ENCODE measurements at regions not wholly inside any gene's neighbourhood (a gene's known extent, or its start where the extent isn't known, plus 50 kb on each side); places are given as distances from the start of the nearest gene placed in this dataset.

- H3K36me3 Mint-ChIP-seq, result peaks cover 34% of the 10 kb centered on the region
- no peaks in the 10 kb centered on the region for H3K27me3 Mint-ChIP-seq
- no peak overlapping the region for H3K27ac Mint-ChIP-seq
- no peak overlapping the region for H3K4me3 Mint-ChIP-seq
- peaks cover 15% of the 10 kb centered on the region for H3K4me1 Mint-ChIP-seq
- CTCF ChIA-PET, result no interaction called here
- DNase-seq, result no peak
- H3K9me3 Mint-ChIP-seq, result peaks cover 31% of the 10 kb centered on the region
Measured at GRCh38 chr4:123043793-123044425, 121.5 kb upstream of the NUDT6 start.

- CTCF ChIA-PET, result no interaction called here
- Mint-ChIP-seq H3K4me3 (no peak overlapping the region), H3K9me3 (peaks cover 31% of the 10 kb centered on the region), H3K27ac (no peak overlapping the region), H3K27me3 (no peaks in the 10 kb centered on the region), H3K4me1 (peaks cover 15% of the 10 kb centered on the region), H3K36me3 (peaks cover 34% of the 10 kb centered on the region)
- no peak for DNase-seq
Measured at GRCh38 chr4:123046096-123046495, 123.7 kb upstream of the NUDT6 start.

DNA sequence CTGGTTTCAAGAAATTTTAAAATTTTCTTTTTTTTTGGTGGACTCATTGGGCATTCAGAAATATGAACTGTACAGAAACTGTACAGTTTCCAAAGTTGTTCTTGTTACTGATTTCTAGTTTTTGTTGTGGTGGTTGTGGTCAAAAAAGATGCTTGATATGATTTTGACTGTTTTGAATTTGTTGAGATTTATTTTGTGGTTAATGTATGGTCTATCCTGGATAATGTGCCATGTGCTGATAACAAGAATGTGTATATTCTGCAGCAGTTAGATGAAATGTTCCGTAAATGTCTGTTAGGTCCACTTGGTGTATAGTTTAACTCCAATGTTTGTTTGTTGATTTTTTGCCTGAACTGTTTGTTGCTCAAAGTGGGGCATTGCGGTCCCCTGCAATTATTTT is 127.6 kb upstream of the NUDT6 start:
- H3K9me3 Mint-ChIP-seq, result peaks cover 26% of the 10 kb centered on the region
- no peak for DNase-seq

GRCh38 chr4:123052007-123052406 is 129.6 kb upstream of the NUDT6 start:
- Mint-ChIP-seq H3K4me3 (no peak overlapping the region), H3K4me1 (no peaks in the 10 kb centered on the region), H3K36me3 (peaks cover 29% of the 10 kb centered on the region), H3K9me3 (peaks cover 20% of the 10 kb centered on the region), H3K27me3 (no peaks in the 10 kb centered on the region), H3K27ac (no peak overlapping the region)
- DNase-seq, result no peak
- CTCF ChIA-PET, result no interaction called here

More for the DNA sequence above, 127.6 kb upstream of the NUDT6 start:
- H3K4me3 Mint-ChIP-seq, result no peak overlapping the region
- H3K27me3 Mint-ChIP-seq, result no peaks in the 10 kb centered on the region
- CTCF ChIA-PET, result no interaction called here
- H3K4me1 Mint-ChIP-seq, result no peaks in the 10 kb centered on the region
- H3K27ac Mint-ChIP-seq, result no peak overlapping the region
- peaks cover 32% of the 10 kb centered on the region for H3K36me3 Mint-ChIP-seq

DNA sequence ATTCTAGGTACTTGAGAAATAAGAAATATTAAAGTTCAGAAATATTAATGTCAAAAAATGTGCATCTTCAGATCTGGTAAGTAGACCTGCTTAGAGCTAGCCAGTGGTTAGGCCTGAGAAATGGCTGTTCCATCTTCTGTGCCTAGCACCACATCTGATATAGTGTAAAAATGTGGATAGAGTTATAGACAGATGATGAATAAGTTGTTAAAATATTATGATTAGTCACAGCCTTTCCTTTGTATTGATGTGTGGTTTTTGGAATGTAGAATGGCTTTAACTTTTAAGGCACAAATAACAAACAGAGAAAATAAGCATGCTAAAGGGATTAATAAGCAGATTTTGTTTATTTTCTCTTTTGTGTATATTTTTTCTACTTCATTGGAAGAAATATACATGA is 133.5 kb upstream of the NUDT6 start:
- H3K9me3 Mint-ChIP-seq, result peaks cover 23% of the 10 kb centered on the region
- H3K4me3 Mint-ChIP-seq, result no peak overlapping the region
- no peaks in the 10 kb centered on the region for H3K27me3 Mint-ChIP-seq
- DNase-seq, result no peak
- peaks cover 48% of the 10 kb centered on the region for H3K36me3 Mint-ChIP-seq
- no peaks in the 10 kb centered on the region for H3K4me1 Mint-ChIP-seq
- H3K27ac Mint-ChIP-seq, result no peak overlapping the region
- CTCF ChIA-PET, result no interaction called here

DNA sequence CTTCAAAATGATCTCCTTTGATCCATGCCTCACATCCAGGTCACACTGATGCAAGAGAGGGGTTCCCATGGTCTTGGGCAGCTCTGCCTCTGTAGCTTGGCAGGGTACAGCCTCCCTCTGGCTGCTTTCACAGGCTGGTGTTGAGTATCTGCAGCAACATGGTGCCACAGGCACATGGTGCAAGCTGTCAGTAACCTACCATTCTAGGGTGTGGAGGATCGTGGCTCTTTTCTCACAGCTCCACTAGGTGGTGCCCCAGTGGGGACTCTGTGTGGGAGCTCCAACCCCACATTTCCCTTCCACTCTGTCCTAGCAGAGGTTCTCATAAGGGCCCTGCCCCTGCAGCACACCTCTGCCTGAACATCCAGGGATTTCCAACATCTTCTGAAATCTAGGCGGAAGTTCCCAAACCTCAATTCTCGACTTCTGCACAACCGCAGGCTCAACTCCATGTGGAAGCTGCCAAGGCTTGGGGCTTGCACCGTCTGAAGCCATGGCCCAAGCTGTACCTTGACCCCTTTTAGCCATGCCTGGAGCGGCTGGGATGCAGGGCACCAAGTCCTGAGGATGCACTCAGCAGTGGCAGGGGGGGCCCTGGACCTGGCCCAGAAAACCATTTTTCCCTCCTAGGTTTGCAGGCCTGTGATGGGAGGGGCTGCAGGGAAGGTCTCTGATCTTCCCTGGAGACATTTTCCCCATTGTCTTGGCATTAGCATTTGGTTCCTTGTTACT is 137.8 kb upstream of the NUDT6 start:
- no peaks in the 10 kb centered on the region for H3K27me3 Mint-ChIP-seq

DNA sequence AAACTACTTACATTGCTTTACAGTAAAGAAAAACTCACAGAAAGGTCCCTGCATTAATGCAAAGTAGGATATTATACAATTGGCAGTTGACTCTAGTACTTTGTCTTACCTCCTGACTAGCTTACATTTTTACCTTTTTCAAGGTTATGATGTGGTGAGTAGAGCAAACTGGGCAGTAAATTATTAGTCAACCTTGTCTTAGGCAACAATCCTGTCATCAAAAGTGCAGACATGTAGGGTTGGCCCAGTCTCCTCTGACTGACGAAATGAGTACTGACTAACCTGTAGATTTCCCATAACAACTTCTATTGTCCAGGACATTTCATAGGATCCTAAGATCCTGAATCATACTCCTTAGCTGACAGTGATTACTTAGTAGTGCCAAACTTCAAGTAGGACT is 142.0 kb upstream of the NUDT6 start:
- H3K9me3 Mint-ChIP-seq, result peaks cover 4% of the 10 kb centered on the region
- no peaks in the 10 kb centered on the region for H3K4me1 Mint-ChIP-seq
- no peak overlapping the region for H3K27ac Mint-ChIP-seq
- DNase-seq, result no peak
- H3K36me3 Mint-ChIP-seq, result peaks cover 18% of the 10 kb centered on the region
- no peak overlapping the region for H3K4me3 Mint-ChIP-seq
- CTCF ChIA-PET, result interaction anchor here (1.7 kb wide), 1 partner anchor 33 kb away, joined by 4 read pairs; no protein-coding TSS in a partner anchor
- H3K27me3 Mint-ChIP-seq, result no peaks in the 10 kb centered on the region

More for the DNA sequence above, 137.8 kb upstream of the NUDT6 start:
- no peak overlapping the region for H3K4me3 Mint-ChIP-seq
- DNase-seq, result no peak
- peaks cover 36% of the 10 kb centered on the region for H3K36me3 Mint-ChIP-seq
- H3K9me3 Mint-ChIP-seq, result peaks cover 8% of the 10 kb centered on the region
- H3K4me1 Mint-ChIP-seq, result no peaks in the 10 kb centered on the region
- CTCF ChIA-PET, result no interaction called here
- no peak overlapping the region for H3K27ac Mint-ChIP-seq

GRCh38 chr4:123068081-123068480 is 145.7 kb upstream of the NUDT6 start:
- no peak for DNase-seq

GRCh38 chr4:123072060-123072459 is 149.7 kb upstream of the NUDT6 start:
- Mint-ChIP-seq H3K4me1 (no peaks in the 10 kb centered on the region), H3K36me3 (peaks cover 1% of the 10 kb centered on the region), H3K27me3 (no peaks in the 10 kb centered on the region), H3K9me3 (no peaks in the 10 kb centered on the region), H3K4me3 (no peak overlapping the region), H3K27ac (no peak overlapping the region)
- no peak for DNase-seq
- CTCF ChIA-PET, result no interaction called here

More at GRCh38 chr4:123068081-123068480, 145.7 kb upstream of the NUDT6 start:
- no peaks in the 10 kb centered on the region for H3K36me3 Mint-ChIP-seq
- H3K4me1 Mint-ChIP-seq, result no peaks in the 10 kb centered on the region
- H3K9me3 Mint-ChIP-seq, result no peaks in the 10 kb centered on the region
- CTCF ChIA-PET, result no interaction called here
- H3K4me3 Mint-ChIP-seq, result no peak overlapping the region
- no peak overlapping the region for H3K27ac Mint-ChIP-seq
- no peaks in the 10 kb centered on the region for H3K27me3 Mint-ChIP-seq

- no peak overlapping the region for H3K4me3 Mint-ChIP-seq
Measured at GRCh38 chr4:123073650-123074049, 151.3 kb upstream of the NUDT6 start.

DNA sequence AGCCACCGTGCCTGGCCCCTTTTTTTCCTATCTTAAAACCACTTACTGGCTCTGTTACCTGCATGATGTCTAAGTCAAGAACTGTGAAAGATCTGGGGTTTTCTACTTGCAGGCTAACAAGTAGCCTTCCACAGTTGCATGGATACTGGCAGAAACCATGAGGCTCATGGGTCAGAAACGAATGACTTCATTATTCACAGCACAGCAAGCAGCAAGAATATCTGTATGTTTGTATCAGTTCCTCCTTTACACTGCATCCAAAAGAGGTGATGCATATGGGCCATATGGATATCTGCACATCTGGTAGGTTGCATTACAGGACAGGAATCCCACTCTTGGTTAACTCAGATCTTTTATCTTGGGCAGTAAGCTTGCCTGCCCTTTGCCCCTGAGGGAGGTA is 154.9 kb upstream of the NUDT6 start:
- H3K36me3 Mint-ChIP-seq, result peaks cover 12% of the 10 kb centered on the region
- H3K27ac Mint-ChIP-seq, result no peak overlapping the region
- H3K4me3 Mint-ChIP-seq, result no peak overlapping the region
- H3K4me1 Mint-ChIP-seq, result no peaks in the 10 kb centered on the region
- no peaks in the 10 kb centered on the region for H3K27me3 Mint-ChIP-seq
- H3K9me3 Mint-ChIP-seq, result no peaks in the 10 kb centered on the region
- CTCF ChIA-PET, result interaction anchor here (0.6 kb wide), 1 partner anchor 11 kb away, joined by 3 read pairs; no protein-coding TSS in a partner anchor
- DNase-seq, result no peak

More at GRCh38 chr4:123073650-123074049, 151.3 kb upstream of the NUDT6 start:
- no peak for DNase-seq
- no peak overlapping the region for H3K27ac Mint-ChIP-seq
- CTCF ChIA-PET, result no interaction called here
- peaks cover 1% of the 10 kb centered on the region for H3K36me3 Mint-ChIP-seq
- no peaks in the 10 kb centered on the region for H3K27me3 Mint-ChIP-seq
- no peaks in the 10 kb centered on the region for H3K9me3 Mint-ChIP-seq
- no peaks in the 10 kb centered on the region for H3K4me1 Mint-ChIP-seq

DNA sequence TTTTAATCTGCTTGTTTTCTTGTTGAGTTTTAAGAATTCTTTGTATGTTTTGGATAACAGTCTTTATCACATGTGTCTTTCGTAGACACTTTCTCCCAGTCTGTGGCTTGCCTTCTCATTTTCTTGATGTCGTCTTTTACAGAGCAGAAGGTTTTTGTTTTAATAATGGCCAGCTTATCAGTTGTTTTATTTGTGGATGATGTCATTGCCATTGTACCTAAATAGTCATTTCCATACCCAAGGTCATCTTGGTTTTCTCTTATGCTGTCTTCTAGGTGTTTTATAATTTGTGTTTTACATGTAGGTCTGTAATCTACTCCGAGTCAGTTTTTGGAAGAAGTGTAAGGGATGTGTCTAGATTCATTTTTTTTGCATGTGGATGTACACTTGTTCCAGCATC is 159.6 kb upstream of the NUDT6 start:
- Mint-ChIP-seq H3K27ac (no peak overlapping the region), H3K4me3 (no peak overlapping the region), H3K27me3 (no peaks in the 10 kb centered on the region), H3K4me1 (no peaks in the 10 kb centered on the region), H3K9me3 (peaks cover 3% of the 10 kb centered on the region), H3K36me3 (peaks cover 16% of the 10 kb centered on the region)
- CTCF ChIA-PET, result interaction anchor here (1.4 kb wide), 1 partner anchor 21 kb away, joined by 4 read pairs; no protein-coding TSS in a partner anchor
- DNase-seq, result no peak

GRCh38 chr4:123083646-123084045 is 161.2 kb upstream of the NUDT6 start:
- CTCF ChIA-PET, result no interaction called here
- no peak overlapping the region for H3K27ac Mint-ChIP-seq
- no peaks in the 10 kb centered on the region for H3K27me3 Mint-ChIP-seq
- H3K9me3 Mint-ChIP-seq, result peaks cover 3% of the 10 kb centered on the region
- H3K4me1 Mint-ChIP-seq, result no peaks in the 10 kb centered on the region
- DNase-seq, result no peak
- peaks cover 19% of the 10 kb centered on the region for H3K36me3 Mint-ChIP-seq
- H3K4me3 Mint-ChIP-seq, result no peak overlapping the region

DNA sequence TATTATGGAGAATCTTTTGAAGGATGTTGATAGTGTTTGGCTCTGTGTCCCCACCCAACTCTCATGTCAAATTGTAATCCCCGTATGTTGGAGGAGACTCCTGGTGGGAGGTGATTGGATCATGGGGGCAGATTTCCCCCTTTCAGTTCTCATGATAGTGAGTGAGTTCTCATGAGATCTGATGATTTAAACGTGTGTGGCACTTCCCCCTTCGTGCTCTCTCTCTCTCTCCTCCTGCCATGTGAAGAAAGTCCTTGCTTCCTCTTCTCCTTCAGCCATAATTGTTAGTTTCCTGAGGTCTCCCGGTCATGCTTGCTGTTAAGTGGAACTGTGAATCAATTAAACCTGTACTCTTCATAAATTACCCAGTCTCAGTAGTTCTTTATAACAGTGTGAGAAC is 166.1 kb upstream of the NUDT6 start:
- H3K36me3 Mint-ChIP-seq, result peaks cover 18% of the 10 kb centered on the region
- CTCF ChIA-PET, result no interaction called here
- H3K4me1 Mint-ChIP-seq, result no peaks in the 10 kb centered on the region
- no peak overlapping the region for H3K27ac Mint-ChIP-seq
- DNase-seq, result no peak
- no peaks in the 10 kb centered on the region for H3K27me3 Mint-ChIP-seq
- H3K9me3 Mint-ChIP-seq, result peaks cover 3% of the 10 kb centered on the region
- H3K4me3 Mint-ChIP-seq, result no peak overlapping the region

GRCh38 chr4:123090886-123091285 is 168.5 kb upstream of the NUDT6 start:
- Mint-ChIP-seq H3K36me3 (peaks cover 18% of the 10 kb centered on the region), H3K4me1 (no peaks in the 10 kb centered on the region), H3K27ac (no peak overlapping the region), H3K27me3 (no peaks in the 10 kb centered on the region), H3K4me3 (no peak overlapping the region), H3K9me3 (peaks cover 3% of the 10 kb centered on the region)
- DNase-seq, result no peak
- CTCF ChIA-PET, result no interaction called here

Measured in activated naive CD4-positive, alpha-beta T cell treated with anti-CD3 and anti-CD28 coated beads, Interleukin-2, amount 10 ng/mL, durations not matched to agents 7 days and 5 days (primary cell).